ENCODE measurements at regions not wholly inside any gene's neighbourhood (a gene's known extent, or its start where the extent isn't known, plus 50 kb on each side); places are given as distances from the start of the nearest gene placed in this dataset.

- no peak for DNase-seq
Observed at GRCh38 chr1:25080294-25081209, 150.5 kb upstream of the RUNX3 start.

DNA sequence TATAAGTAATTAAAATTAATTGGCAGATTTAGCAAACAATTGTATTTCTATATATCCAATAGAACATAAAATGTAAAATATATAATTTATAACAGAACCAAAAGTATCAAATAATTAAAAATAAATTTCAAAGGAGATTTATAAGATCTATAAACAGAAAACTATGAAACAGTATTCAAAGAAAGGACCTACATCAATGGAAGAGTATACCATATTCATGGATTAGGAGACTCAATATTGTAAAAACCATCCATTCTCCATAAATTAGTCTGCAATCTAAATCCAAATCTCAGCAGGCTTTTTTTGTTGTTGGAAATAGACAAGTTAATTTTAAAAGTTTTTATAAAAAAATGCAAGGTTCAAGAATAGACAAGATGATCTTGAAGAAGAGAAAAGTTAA, 149.0 kb upstream of the RUNX3 start:
- DNase-seq, result no peak

DNA sequence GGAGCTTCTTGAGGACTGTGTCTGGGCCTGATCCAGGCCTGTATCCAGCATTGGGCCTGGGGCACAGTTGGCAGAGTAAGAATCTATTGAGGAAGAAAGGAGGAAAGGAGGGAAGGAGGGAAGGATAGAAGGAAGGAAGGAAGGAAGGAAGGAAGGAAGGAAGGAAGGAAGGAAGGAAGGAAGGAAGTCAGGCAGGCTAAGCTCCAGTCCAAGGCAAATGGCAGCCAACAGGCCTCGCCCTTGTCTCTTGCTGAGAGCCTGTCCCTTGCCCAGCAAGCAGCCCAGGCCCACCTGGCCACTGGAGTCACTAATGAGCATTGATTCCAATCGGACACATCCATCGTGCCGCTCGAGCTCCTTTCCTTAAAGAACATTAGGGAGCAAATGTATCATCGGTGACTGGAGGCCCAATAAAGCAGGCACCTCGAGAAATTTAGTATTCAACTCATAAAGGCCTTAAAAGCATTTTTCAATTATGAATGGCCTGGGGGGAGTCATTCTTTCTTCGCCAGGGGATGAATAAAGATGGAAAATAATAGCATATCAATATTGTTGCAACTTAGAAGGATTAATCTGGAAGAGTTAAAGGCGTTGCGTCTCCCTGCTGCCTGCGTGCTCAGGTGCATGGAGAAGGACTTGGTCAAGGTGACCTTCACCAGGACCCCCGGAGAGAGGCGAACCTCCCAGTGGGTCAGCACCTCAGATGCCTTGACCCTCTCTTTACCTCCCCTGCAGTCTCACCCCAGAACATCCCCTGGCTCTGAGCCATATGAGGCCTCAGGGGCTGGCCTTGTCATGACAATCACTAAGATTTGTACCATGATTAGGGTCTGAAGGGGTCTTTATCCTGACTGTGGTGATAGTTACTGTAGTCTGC, 144.5 kb upstream of the RUNX3 start:
- DNase-seq, result no peak

- no peak for DNase-seq
Observed at GRCh38 chr1:25073640-25074270, 143.7 kb upstream of the RUNX3 start.

DNA sequence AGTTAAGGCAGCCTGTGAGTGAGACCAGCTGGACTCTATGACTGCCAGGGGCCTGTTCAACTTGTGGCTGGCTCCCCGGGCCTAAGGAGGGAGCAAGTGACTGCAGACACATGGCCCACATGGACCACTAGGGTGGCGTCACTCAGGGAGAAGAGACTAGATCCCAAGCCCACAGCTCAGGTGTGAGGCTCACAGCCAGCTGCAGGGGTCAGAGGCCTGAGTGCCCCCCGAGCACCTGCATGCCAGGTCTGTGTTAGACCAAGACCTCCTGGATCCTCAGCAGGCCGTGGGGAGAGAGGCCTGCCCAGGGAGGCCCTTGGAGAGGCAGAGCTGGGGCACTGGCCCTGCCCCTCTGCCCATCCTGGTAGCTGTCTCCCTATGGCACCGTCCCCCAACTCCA, 142.4 kb upstream of the RUNX3 start:
- DNase-seq, result no peak

DNA sequence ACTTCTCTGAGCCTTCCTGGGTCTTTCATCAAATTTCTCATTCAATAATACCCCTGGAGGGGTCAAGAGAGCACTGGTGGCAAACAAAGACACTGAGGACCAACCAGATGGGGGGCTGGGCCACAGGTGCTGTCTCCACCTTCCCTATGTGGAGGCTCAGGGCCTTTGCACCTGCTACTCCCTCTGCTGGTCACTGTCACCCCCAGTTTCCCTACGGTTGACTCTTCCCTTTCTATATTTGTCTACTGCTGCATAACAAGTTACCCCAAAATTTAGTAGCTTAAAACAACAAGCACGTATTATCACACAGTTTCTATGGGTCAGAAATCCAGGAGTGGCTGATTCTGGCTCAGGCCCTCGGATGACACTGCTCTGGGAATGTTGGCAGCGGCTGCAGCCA, 138.8 kb upstream of the RUNX3 start:
- no peak for DNase-seq

GRCh38 chr1:25068316-25068715, 138.2 kb upstream of the RUNX3 start:
- DNase-seq, result no peak

DNA sequence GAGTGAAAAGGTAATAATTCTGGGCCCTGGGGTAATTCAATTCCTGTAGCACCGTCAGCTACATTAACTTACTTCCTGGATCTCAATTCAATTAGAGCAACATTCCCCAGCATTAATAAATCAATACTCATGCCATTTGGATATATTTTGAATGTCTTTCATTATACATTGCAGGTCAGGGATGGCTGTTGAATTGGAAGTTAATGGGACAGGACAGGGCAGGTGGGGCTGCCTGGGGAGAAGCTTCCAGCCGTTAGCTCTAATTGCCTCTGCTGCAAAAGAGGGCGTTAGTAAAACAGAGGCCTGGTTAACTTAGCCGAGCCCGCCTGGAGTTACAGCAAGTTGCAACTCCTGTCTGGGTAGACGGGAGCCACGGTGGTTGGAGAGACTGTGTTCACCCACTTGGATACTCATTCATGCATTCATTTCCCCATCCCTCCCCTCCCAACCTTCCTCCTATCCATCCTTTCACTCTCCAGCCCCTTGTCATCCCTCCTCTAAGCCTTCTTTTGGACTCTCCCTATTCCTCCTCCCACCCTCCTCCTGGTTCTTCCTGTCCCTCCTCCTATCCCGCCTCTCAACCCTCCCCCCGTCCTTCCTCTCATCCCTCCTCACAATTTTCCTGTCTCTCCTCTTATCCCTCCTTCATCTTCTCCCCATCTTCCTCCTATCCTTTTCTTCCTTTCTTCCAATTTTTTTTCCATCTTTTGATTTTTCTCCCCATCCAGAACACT, 137.6 kb upstream of the RUNX3 start:
- no peak for DNase-seq

DNA sequence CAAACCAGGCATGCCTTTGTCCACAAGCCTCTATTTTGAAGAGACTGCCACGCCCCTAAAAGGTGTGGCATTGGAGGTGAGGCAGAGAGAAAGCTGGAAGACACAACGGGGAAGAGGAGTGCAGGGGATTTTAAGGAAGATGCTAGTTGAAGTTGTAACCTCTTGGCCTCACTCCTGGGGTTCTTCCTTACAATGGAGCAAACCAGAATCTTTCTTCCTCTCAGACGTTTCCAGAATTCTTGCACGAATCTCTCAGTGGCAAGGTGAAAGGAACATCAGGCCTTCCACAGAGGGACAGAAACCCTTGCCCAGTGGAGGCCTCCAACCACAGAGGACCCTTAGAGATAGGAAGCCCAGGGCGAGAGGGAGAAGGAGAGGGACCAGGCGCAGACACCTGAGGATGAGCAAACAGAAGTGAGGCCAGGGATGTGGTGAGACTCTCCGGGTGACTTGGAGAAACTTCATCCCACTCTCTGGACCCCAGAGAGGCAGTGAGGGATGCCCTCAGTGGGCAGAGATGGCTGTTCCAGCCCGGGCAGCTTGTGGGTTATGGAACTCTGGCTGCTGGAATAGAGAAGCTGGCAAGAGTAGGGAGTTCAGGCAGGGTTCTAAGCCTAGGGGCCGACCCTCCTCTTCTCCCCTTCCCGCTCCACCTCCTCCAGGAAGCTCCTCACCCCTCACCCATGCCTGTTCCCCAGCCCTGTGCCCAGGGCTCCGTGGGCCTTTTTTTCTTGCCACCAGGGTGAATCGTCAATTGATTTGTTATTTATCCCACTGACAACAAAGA, 136.8 kb upstream of the RUNX3 start:
- no peak for DNase-seq

DNA sequence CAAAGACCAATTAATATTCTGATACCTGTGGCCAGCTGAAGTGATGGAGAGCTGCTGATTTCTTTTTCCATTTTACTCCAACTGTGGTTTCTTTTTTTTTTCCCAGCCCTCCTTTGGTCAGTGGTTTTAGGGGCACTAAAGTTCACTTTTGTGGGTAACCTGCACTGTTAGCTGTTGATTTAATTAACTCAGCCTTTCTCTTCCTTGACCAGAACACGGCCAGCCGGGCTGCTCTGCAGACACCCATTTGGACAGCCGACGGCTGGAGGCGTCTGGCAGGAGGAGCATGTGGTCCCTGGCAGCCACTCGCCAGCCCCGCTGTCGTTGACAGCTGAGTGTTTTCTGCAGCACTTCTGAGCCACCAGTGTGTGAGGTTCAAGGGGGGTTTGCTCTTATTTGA, 136.2 kb upstream of the RUNX3 start:
- peak; percentile 1 for DNase-seq

DNA sequence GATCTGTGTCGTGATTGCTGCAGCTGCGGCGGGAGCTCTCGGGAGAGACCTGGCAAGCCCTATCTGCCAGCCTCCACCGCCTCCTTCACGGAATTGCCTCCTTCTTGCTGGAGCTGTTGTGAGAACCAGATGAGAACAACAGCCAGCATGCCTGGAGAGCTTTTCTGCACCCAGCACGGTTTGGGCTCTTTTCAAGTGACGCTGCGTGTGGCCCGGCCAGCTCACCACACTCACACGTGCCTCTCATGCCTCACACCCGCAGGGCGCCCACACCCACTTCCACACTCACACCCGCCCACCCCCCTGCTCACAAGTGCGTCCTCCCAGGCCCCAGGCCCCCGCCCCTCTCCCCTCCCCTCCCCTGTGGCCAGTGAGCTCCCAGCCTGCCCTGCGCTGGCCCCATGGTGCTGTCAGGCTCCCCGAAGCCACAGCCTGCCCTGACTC, 135.7 kb upstream of the RUNX3 start:
- DNase-seq, result peak; percentile 79

DNA sequence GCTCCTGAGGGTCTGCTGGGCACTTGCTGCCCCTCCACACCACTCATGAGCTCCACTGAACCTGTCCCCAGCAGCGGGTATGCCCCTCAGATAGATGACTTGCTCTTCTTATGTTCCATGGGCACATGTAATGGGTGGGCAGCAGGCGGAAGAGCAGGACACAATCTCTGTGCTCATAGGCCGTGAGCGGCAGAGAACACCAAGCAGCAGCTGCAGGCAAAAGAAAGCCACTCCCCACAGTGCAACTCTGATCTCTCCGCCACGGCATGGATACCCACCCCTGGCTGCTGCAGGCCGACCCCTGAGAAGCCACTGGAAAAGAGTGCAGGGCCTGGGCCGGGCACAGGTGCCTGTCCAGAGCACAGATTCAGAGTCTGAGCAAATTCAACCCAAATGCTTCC, 135.2 kb upstream of the RUNX3 start:
- no peak for DNase-seq

GRCh38 chr1:25064465-25065240, 134.6 kb upstream of the RUNX3 start:
- DNase-seq, result no peak

GRCh38 chr1:25063591-25064416, 133.7 kb upstream of the RUNX3 start:
- DNase-seq, result peak; percentile 48

GRCh38 chr1:25062621-25063255, 132.7 kb upstream of the RUNX3 start:
- no peak for DNase-seq

DNA sequence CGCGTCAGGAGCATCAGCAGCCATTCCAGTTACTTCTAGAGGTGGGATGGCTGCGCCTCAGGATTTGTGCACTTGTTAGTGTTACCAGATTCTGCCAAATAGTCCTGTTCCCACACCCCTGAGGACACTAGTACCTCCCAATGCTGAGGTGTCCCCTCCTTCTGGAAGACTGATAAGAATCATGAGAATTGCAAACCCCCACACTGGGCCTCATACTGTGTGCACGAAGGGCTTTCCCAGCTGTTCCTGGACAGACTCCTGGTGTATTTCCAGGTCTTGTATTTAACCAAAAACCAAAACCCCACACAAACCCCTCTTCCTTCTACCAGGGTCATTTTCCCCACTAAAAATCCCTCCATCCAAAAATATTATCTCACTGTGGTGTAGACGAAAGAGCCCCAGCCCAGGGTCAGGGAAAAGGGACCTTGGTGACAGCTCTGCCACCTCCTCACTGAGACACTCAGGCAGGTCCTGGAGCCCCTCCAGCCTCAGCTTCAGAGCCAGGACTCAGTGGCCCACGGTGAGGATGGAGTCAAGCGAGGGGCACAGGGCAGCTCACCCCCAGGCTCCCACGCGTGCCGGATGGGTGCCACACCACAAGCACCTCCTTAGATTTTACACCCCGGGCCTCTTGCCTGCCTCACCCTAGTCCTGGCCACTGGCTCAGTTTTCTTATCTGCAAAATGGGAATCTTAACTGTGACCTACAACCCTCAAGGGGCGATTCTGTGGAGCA, 131.4 kb upstream of the RUNX3 start:
- no peak for DNase-seq

DNA sequence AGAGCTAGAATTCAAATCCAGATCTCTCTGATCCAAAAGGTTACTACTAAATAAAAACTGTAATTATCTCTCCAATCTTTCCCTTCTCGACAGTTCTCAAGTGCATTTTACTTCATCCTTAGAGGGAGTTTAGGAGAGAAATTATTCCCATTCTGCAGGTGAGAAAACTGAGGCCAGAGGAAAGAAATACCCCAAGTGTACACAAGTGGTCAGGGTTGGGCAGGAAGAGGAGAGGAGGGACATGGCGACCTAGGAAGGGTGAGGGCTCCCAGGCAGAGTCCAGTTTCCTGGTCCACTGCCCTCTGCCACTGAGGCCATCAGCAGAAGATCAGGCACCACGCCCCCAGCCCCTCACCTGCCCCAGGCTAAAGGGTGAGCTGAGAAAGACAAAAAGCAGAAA, 127.1 kb upstream of the RUNX3 start:
- DNase-seq, result no peak

DNA sequence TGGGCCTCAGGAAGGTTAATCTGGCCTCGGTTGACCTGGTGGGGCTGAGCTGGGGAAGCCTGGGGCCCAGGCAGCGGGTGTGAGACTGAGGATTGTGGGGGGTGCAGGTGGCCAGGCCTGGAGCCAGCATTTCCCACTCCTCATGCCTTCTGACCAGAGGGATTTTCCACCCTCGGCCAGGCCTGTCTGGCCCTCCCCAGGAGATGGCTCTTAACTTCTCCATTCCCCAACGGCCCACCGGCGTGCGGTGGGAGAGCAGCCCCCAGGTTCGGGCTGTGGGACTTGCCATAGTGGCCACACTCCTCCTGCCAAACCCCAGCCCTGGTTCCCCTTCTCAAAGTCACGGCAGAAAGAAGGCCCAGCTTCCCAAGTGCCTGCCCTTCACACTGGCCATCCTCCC, 126.5 kb upstream of the RUNX3 start:
- DNase-seq, result no peak

- no peak for DNase-seq
Observed at GRCh38 chr1:25055961-25056360, 125.9 kb upstream of the RUNX3 start.
